OCI-LY7 (cell line): ENCODE measurements at regions not wholly inside any gene's neighbourhood (a gene's known extent, or its start where the extent isn't known, plus 50 kb on each side); places are given as distances from the start of the nearest gene placed in this dataset.

Experiments used
- BruUV-seq: library from RNA; stranded (reverse); fragments of 400-500 nt; replicated peaks from 2 replicates; lab custom pipeline; 2021; lab: Mats Ljungman, UMichigan
- CTCF ChIA-PET: fragments of 300-600 bp; sonication (Branson Sonifier 250); formaldehyde crosslinking; loops from one replicate; lab custom pipeline; 2022; ENCODE audit warnings: antibody characterized with exemption; ENCODE audit not compliant: unreplicated experiment; lab: Charles Lee
- POLR2A ChIA-PET: fragments of 300-600 bp; sonication (Branson Sonifier 250); formaldehyde crosslinking; loops from one replicate; lab custom pipeline; 2022; ENCODE audit warnings: antibody characterized with exemption; lab: Charles Lee
- DNase-seq: peaks from one replicate; pipeline ENCODE4 v3.0.0-alpha.2; 2015; ENCODE audit warnings: low spot score
- H2AFZ ChIP-seq: fragments of 200-600 bp; sonication (generic), shearing (Covaris generic); 2 replicates; pipeline ENCODE4 v1.6.1; 2014; ENCODE audit warnings: mild to moderate bottlenecking, antibody characterized with exemption, low read length, moderate library complexity
- H3K27ac ChIP-seq: fragments of 200-600 bp; sonication (generic); 2 replicates; pipeline ENCODE4 v1.5.1; 2014; ENCODE audit warnings: mixed run types, low read depth, mild to moderate bottlenecking, moderate library complexity, low read length, inconsistent platforms; ENCODE audit not compliant: poor library complexity, severe bottlenecking
- H3K36me3 ChIP-seq: fragments of 200-600 bp; sonication (generic); 2 replicates; pipeline ENCODE4 v1.6.1; 2014; ENCODE audit warnings: mild to moderate bottlenecking, antibody characterized with exemption, low read length, moderate library complexity, mixed read lengths; ENCODE audit not compliant: insufficient read depth
- H3K4me1 ChIP-seq: fragments of 200-600 bp; sonication (generic); 2 replicates; pipeline ENCODE4 v1.5.1; 2014; ENCODE audit warnings: mild to moderate bottlenecking, low read length; ENCODE audit not compliant: insufficient read depth, poor library complexity, severe bottlenecking
- H3K4me2 ChIP-seq: fragments of 200-600 bp; sonication (generic); 2 replicates; pipeline ENCODE4 v1.6.1; 2014; ENCODE audit warnings: mild to moderate bottlenecking, low read length
- H3K4me3 ChIP-seq: fragments of 200-600 bp; sonication (generic); 2 replicates; pipeline ENCODE4 v1.5.1; 2014; ENCODE audit warnings: mild to moderate bottlenecking, low read depth, low read length; ENCODE audit not compliant: poor library complexity, severe bottlenecking
- H3K79me2 ChIP-seq: fragments of 200-600 bp; sonication (generic); 2 replicates; pipeline ENCODE4 v1.6.1; 2016; ENCODE audit warnings: low read depth, mild to moderate bottlenecking, low read length, moderate library complexity, mixed read lengths; ENCODE audit not compliant: insufficient read depth
- H3K9me2 ChIP-seq: fragments of 200-600 bp; sonication (generic); 2 replicates; pipeline ENCODE4 v1.6.1; 2016; ENCODE audit warnings: mild to moderate bottlenecking, low read length, mixed read lengths; ENCODE audit not compliant: insufficient read depth
- H3K9me3 ChIP-seq: fragments of 200-600 bp; sonication (generic); 2 replicates; pipeline ENCODE4 v1.6.1; 2014; ENCODE audit warnings: mild to moderate bottlenecking, mixed run types, low read length, mixed read lengths
- H4K20me1 ChIP-seq: fragments of 200-600 bp; sonication (generic); 2 replicates; pipeline ENCODE4 v1.6.1; 2014; ENCODE audit warnings: mild to moderate bottlenecking, antibody characterized with exemption, low read length, moderate library complexity, mixed read lengths; ENCODE audit not compliant: insufficient read depth
- EZH2phosphoT487 ChIP-seq: fragments of 200-600 bp; sonication (generic); IDR thresholded peaks from 2 replicates; pipeline ENCODE4 v1.6.1; 2018; ENCODE audit warnings: low read depth, borderline replicate concordance, mild to moderate bottlenecking, mixed run types, antibody characterized with exemption, low read length, moderate library complexity, mixed read lengths
- intact Hi-C: fragments of 100-400 bp; cut with micrococcal nuclease; formaldehyde crosslinking; loops from one replicate; pipeline ENCODE4 v1.10.0; 2022; ENCODE audit not compliant: unreplicated experiment
- TF ChIP-seq, protein P1 (sequence below): fragments of 200-600 bp; sonication (generic); conservative IDR thresholded peaks from 2 replicates; pipeline ENCODE4 v1.5.1; 2014; ENCODE audit warnings: mild to moderate bottlenecking, antibody characterized with exemption, low read length, moderate library complexity, mixed read lengths

DNA sequence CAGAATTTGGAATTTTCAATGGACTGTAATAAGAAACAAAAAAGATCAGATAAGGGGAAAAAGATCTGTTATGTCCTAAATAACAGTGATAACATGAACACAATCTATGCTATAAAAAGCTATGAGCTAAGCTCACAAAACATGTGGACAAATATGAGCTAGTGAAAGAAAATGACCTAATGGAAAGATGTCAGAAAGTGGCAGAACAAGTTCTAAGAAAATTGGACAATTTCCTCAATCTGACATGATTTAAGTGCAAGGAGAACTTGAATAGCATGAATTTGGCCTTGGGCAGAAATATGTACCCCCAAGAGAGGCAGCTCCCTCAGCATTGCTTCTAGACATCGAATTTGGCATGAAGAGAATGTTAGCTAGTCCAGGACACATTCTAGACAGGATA, 212.0 kb upstream of the PGR start:
- Histone ChIP-seq H3K36me3 (no peaks in the 10 kb centered on the region), H3K4me2 (no peak overlapping the region), H4K20me1 (no peaks in the 10 kb centered on the region), H3K9me2 (no peaks in the 10 kb centered on the region), H3K4me3 (no peak overlapping the region), H3K4me1 (no peaks in the 10 kb centered on the region), H3K79me2 (no peaks in the 10 kb centered on the region), H2AFZ (no peak overlapping the region), H3K27ac (no peak overlapping the region), H3K9me3 (no peaks in the 10 kb centered on the region)
- POLR2A ChIA-PET, result interaction anchor here (1.7 kb wide), 1 partner anchor 10 kb away, joined by 3 read pairs; no protein-coding TSS in a partner anchor
- CTCF ChIA-PET, result no interaction called here
- no peak for DNase-seq
- intact Hi-C loops, result no loop called here
- BruUV-seq, result no TSS peak
- TF ChIP-seq EZH2phosphoT487, result no peak
- TF ChIP-seq, protein P1, sequence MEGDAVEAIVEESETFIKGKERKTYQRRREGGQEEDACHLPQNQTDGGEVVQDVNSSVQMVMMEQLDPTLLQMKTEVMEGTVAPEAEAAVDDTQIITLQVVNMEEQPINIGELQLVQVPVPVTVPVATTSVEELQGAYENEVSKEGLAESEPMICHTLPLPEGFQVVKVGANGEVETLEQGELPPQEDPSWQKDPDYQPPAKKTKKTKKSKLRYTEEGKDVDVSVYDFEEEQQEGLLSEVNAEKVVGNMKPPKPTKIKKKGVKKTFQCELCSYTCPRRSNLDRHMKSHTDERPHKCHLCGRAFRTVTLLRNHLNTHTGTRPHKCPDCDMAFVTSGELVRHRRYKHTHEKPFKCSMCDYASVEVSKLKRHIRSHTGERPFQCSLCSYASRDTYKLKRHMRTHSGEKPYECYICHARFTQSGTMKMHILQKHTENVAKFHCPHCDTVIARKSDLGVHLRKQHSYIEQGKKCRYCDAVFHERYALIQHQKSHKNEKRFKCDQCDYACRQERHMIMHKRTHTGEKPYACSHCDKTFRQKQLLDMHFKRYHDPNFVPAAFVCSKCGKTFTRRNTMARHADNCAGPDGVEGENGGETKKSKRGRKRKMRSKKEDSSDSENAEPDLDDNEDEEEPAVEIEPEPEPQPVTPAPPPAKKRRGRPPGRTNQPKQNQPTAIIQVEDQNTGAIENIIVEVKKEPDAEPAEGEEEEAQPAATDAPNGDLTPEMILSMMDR, result no peak

DNA sequence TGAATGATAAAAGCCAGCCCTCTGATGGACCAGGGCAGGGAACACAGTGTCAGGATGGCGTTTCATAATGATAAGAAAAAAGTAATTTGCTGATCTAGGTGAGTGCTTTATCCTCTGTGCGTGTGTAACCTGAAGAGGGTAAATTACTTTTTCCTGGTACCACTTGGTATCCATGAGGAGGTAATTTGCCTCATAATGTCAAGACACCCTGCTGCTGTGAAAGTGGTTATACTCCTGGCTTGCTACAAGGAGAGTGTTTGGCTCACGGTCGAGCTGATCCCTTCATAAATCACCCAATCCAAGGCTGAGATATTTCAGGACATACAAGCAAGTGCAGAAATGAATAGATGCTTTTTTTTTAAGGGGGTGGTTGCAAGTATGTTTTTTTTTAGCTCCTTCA, 207.2 kb upstream of the PGR start:
- intact Hi-C loops, result no loop called here
- Histone ChIP-seq H3K9me2 (no peaks in the 10 kb centered on the region), H3K4me2 (no peak overlapping the region), H4K20me1 (no peaks in the 10 kb centered on the region), H3K79me2 (no peaks in the 10 kb centered on the region), H3K4me1 (no peaks in the 10 kb centered on the region), H3K9me3 (no peaks in the 10 kb centered on the region), H3K4me3 (no peak overlapping the region), H2AFZ (no peak overlapping the region), H3K27ac (no peak overlapping the region), H3K36me3 (no peaks in the 10 kb centered on the region)
- ChIA-PET POLR2A (no interaction called here), CTCF (no interaction called here)
- no peak for TF ChIP-seq EZH2phosphoT487
- TF ChIP-seq, protein P1, result no peak
- no TSS peak for BruUV-seq
- no peak for DNase-seq

DNA sequence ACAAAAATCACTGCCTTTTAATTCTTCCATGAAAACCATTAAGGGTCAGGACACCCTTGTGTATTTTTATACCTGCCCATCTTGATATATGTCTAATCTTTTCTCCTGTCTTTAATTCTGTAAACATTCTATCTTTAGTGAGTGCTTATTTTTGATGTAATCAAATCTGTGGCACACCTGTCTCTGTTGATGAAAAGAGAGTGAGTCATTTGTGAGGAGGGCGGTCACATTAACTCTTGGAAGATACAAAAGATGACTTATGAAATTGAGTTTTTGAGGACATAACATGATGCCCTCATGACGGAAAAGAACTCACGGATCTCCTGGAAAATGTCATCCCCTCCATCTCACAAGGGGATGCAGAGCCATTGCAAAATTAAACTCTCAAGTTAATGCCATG, 206.5 kb upstream of the PGR start:
- Histone ChIP-seq H3K9me2 (no peaks in the 10 kb centered on the region), H3K9me3 (no peaks in the 10 kb centered on the region), H3K4me2 (no peak overlapping the region), H3K36me3 (no peaks in the 10 kb centered on the region), H3K4me1 (no peaks in the 10 kb centered on the region), H3K27ac (no peak overlapping the region), H3K4me3 (no peak overlapping the region), H2AFZ (no peak overlapping the region), H4K20me1 (no peaks in the 10 kb centered on the region), H3K79me2 (no peaks in the 10 kb centered on the region)
- ChIA-PET POLR2A (no interaction called here), CTCF (no interaction called here)
- no peak for TF ChIP-seq EZH2phosphoT487
- TF ChIP-seq, protein P1, result no peak
- intact Hi-C loops, result no loop called here
- BruUV-seq, result no TSS peak
- DNase-seq, result no peak
